PFSK-1 (cell line): ENCODE measurements at regions not wholly inside any gene's neighbourhood (a gene's known extent, or its start where the extent isn't known, plus 50 kb on each side); places are given as distances from the start of the nearest gene placed in this dataset.

ENCODE experiments used
- POLR2AphosphoS5 ChIP-seq: IDR thresholded peaks from 2 replicates; pipeline ENCODE4 v1.6.1; 2012; ENCODE audit warnings: low read depth, mild to moderate bottlenecking, control low read depth, low read length, moderate library complexity
- REST ChIP-seq, 2 experiments: IDR thresholded peaks; 2 replicates each; pipeline versions ENCODE4 v1.6.1 to v1.8.0; 2011 to 2012; ENCODE audit warnings: low read depth in 2 of 2, low read length in 2 of 2, control low read depth in 1 of 2, inconsistent platforms in 1 of 2, mild to moderate bottlenecking in 1 of 2, moderate library complexity in 1 of 2; ENCODE audit not compliant: insufficient read depth in 1 of 2
- SIN3A ChIP-seq: IDR thresholded peaks from 2 replicates; pipeline ENCODE4 v1.6.1; 2012; ENCODE audit warnings: mild to moderate bottlenecking, low read length, moderate library complexity, borderline replicate concordance; ENCODE audit not compliant: insufficient read depth

DNA sequence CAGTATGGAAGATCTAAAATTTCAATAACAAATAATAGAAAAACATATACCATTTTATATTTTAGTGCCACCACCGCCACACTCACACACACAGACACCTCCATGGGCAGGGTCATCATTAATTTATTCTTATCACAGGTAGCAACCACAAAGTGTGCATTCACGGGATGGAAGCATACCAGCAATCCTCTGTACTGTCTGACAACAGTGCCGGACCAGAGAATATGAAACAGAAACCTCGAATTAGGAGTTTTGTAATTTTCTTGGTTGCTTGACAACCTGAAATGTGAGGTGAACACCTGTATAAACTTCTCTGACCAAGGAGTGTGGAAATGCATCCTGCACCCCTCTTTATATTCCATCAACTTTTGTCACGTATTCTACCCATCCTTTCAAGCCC is 213.9 kb upstream of the KCNIP4 start:
- TF ChIP-seq REST (IDR thresholded peaks at IDR 0.05; ENCODE audit: insufficient read depth in 1 of 2, low read depth in 2 of 2, low read length in 2 of 2) = no peak
- TF ChIP-seq SIN3A = no peak
- TF ChIP-seq POLR2AphosphoS5 = no peak
